IMR-90 (cell line): ENCODE measurements at regions not wholly inside any gene's neighbourhood (a gene's known extent, or its start where the extent isn't known, plus 50 kb on each side); places are given as distances from the start of the nearest gene placed in this dataset.
A peak's percentile ranks its signal among the peaks of the same experiment; 100 is the strongest.

Source experiments
- ATAC-seq: fragments of 200-7000 bp; cut with Tn5 transposase; 2 replicates; pipeline ENCODE4 v1.9.1; 2020; ENCODE audit warnings: low read depth, mild to moderate bottlenecking, moderate library complexity
- BruUV-seq: library from RNA; stranded (reverse); fragments of 400-500 nt; replicated peaks from 2 replicates; lab custom pipeline; 2021; lab: Mats Ljungman, UMichigan
- CTCF ChIA-PET: fragments of 300-600 bp; formaldehyde crosslinking; extraction: SDS; loops from one replicate; lab custom pipeline; 2021; ENCODE audit warnings: antibody characterized with exemption; lab: Yijun Ruan, JAX
- POLR2A ChIA-PET: fragments of 300-600 bp; sonication (Branson Sonifier 250); formaldehyde crosslinking; loops from one replicate; lab custom pipeline; 2022; ENCODE audit warnings: antibody characterized with exemption; ENCODE audit not compliant: unreplicated experiment; lab: Charles Lee
- DNase-seq: peaks from one replicate; pipeline ENCODE4 v3.0.0; 2013
- H2AFZ ChIP-seq: replicated peaks from 2 replicates; pipeline ENCODE3; 2013; ENCODE audit warnings: low read length, mild to moderate bottlenecking; ENCODE audit not compliant: poor library complexity
- H2AK5ac ChIP-seq: 2 replicates; pipeline ENCODE4 v1.6.1; 2013; ENCODE audit warnings: low read depth, low read length, inconsistent platforms
- H2AK9ac ChIP-seq: replicated peaks from 2 replicates; pipeline ENCODE3; 2013; ENCODE audit warnings: mild to moderate bottlenecking, low read depth, low read length, moderate library complexity; ENCODE audit not compliant: poor library complexity
- H2BK120ac ChIP-seq: 2 replicates; pipeline ENCODE4 v1.6.1; 2013; ENCODE audit warnings: low read depth, low read length, inconsistent platforms
- H2BK15ac ChIP-seq: 3 replicates; pipeline ENCODE4 v1.6.1; 2013; ENCODE audit warnings: low read depth, low read length, inconsistent platforms
- H2BK20ac ChIP-seq: 2 replicates; pipeline ENCODE4 v1.6.1; 2013; ENCODE audit warnings: low read depth, mild to moderate bottlenecking, inconsistent platforms, low read length, moderate library complexity
- H2BK5ac ChIP-seq: 2 replicates; pipeline ENCODE4 v1.6.1; 2013; ENCODE audit warnings: mild to moderate bottlenecking, low read depth, low read length, inconsistent platforms; ENCODE audit not compliant: poor library complexity, severe bottlenecking
- H3K14ac ChIP-seq: replicated peaks from 2 replicates; pipeline ENCODE4 v1.6.1; 2013; ENCODE audit warnings: low read depth, low read length, inconsistent platforms
- H3K18ac ChIP-seq: 2 replicates; pipeline ENCODE4 v1.6.1; 2013; ENCODE audit warnings: low read depth, low read length, control low read depth
- H3K23ac ChIP-seq: 2 replicates; pipeline ENCODE4 v1.6.1; 2013; ENCODE audit warnings: low read depth, low read length, inconsistent platforms
- H3K27ac ChIP-seq: 2 replicates; pipeline ENCODE4 v1.5.1; 2013; ENCODE audit warnings: mild to moderate bottlenecking, control low read depth, low read length; ENCODE audit not compliant: insufficient read depth
- H3K27me3 ChIP-seq: 2 replicates; pipeline ENCODE4 v1.6.1; 2013; ENCODE audit warnings: low read length; ENCODE audit not compliant: control insufficient read depth, insufficient read depth
- H3K36me3 ChIP-seq: 2 replicates; pipeline ENCODE4 v1.6.1; 2013; ENCODE audit warnings: low read length, mixed read lengths; ENCODE audit not compliant: control insufficient read depth, insufficient read depth
- H3K4ac ChIP-seq: 2 replicates; pipeline ENCODE4 v1.6.1; 2013; ENCODE audit warnings: low read depth, low read length, inconsistent platforms
- H3K4me1 ChIP-seq: 2 replicates; pipeline ENCODE4 v1.6.1; 2013; ENCODE audit warnings: low read length, mixed read lengths; ENCODE audit not compliant: control insufficient read depth, insufficient read depth
- H3K4me2 ChIP-seq: 2 replicates; pipeline ENCODE4 v1.6.1; 2013; ENCODE audit warnings: low read depth, mild to moderate bottlenecking, control low read depth, low read length, moderate library complexity
- H3K4me3 ChIP-seq: 2 replicates; pipeline ENCODE4 v1.5.1; 2013; ENCODE audit warnings: low read depth, mild to moderate bottlenecking, control low read depth, low read length, moderate library complexity; ENCODE audit not compliant: insufficient read depth
- H3K56ac ChIP-seq: 2 replicates; pipeline ENCODE4 v1.6.1; 2013; ENCODE audit warnings: low read length, inconsistent platforms; ENCODE audit not compliant: insufficient read depth; ENCODE audit errors: extremely low read depth
- H3K79me1 ChIP-seq, 2 experiments: 2 replicates each; pipeline ENCODE4 v1.6.1; 2013; ENCODE audit warnings: low read length in 2 of 2, inconsistent platforms in 1 of 2, low read depth in 1 of 2
- H3K9ac ChIP-seq: 2 replicates; pipeline ENCODE4 v1.6.1; 2013; ENCODE audit warnings: low read depth, low read length, control low read depth
- H3K9me1 ChIP-seq: 2 replicates; pipeline ENCODE4 v1.6.1; 2013; ENCODE audit warnings: low read length, inconsistent platforms; ENCODE audit not compliant: insufficient read depth
- H3K9me3 ChIP-seq: 2 replicates; pipeline ENCODE4 v1.6.1; 2013; ENCODE audit warnings: low read length; ENCODE audit not compliant: control insufficient read depth, insufficient read depth
- H4K20me1 ChIP-seq: 2 replicates; pipeline ENCODE4 v1.6.1; 2013; ENCODE audit warnings: low read length, inconsistent platforms; ENCODE audit not compliant: insufficient read depth
- H4K5ac ChIP-seq: 2 replicates; pipeline ENCODE4 v1.6.1; 2013; ENCODE audit warnings: mild to moderate bottlenecking, low read depth, low read length, control low read depth
- H4K8ac ChIP-seq, 2 experiments: 2 replicates each; pipeline ENCODE4 v1.6.1; 2013; ENCODE audit warnings: low read depth in 2 of 2, low read length in 2 of 2, control low read depth in 1 of 2, inconsistent platforms in 1 of 2
- H4K91ac ChIP-seq: 2 replicates; pipeline ENCODE4 v1.6.1; 2013; ENCODE audit warnings: low read depth, low read length, inconsistent platforms; ENCODE audit not compliant: insufficient read depth
- CEBPB ChIP-seq: IDR thresholded peaks from 2 replicates; pipeline ENCODE4 v1.6.1; 2012; ENCODE audit warnings: low read depth, low read length, improper control_type of control experiment
- CTCF ChIP-seq: conservative IDR thresholded peaks from 2 replicates; pipeline ENCODE4 v1.5.1; 2012; ENCODE audit warnings: mild to moderate bottlenecking, low read depth, low read length, improper control_type of control experiment
- NFE2L2 ChIP-seq: fragments of 150-350 bp; IDR thresholded peaks from 2 replicates; pipeline ENCODE4 v1.6.1; 2016; ENCODE audit warnings: low read depth, mild to moderate bottlenecking, low read length
- RCOR1 ChIP-seq: IDR thresholded peaks from 2 replicates; pipeline ENCODE4 v1.6.1; 2012; ENCODE audit warnings: mild to moderate bottlenecking, low read length, improper control_type of control experiment; ENCODE audit not compliant: insufficient replicate concordance
- RFX5 ChIP-seq: IDR thresholded peaks from 2 replicates; pipeline ENCODE4 v1.8.0; 2012; ENCODE audit warnings: low read depth, mild to moderate bottlenecking, low read length, moderate library complexity
- SMC3 ChIP-seq: fragments of 150-350 bp; IDR thresholded peaks from 2 replicates; pipeline ENCODE4 v1.6.1; 2016; ENCODE audit warnings: low read depth, mild to moderate bottlenecking, antibody characterized with exemption, low read length, moderate library complexity
- dilution Hi-C: fragments of 300-500 bp; cut with HindIII; formaldehyde crosslinking; loops from one replicate; pipeline ENCODE4 v1.14.3; 2018; ENCODE audit warnings: low sequenced_read_pairs; ENCODE audit not compliant: unreplicated experiment
- in situ Hi-C: fragments of 300-500 bp; cut with MboI; formaldehyde crosslinking; loops from 3 replicates; pipeline ENCODE4 v1.14.3; 2019; ENCODE audit warnings: low sequenced_read_pairs, inconsistent platforms, mixed read lengths
- intact Hi-C: fragments of 100-400 bp; cut with micrococcal nuclease; formaldehyde crosslinking; loops from 2 replicates; pipeline ENCODE4 v1.10.0; 2022
- TF ChIP-seq, protein P1 (sequence below): fragments of 150-350 bp; IDR thresholded peaks from 2 replicates; pipeline ENCODE4 v1.6.1; 2017; ENCODE audit warnings: mild to moderate bottlenecking, antibody characterized with exemption, low read length, low read depth

GRCh38 chr4:27624749-27625148, 764.1 kb downstream of the STIM2 start:
- ATAC-seq (no peak), DNase-seq (no peak)
- TF ChIP-seq CEBPB: peak; percentile 27
- no peak for TF ChIP-seq SMC3
- no peak for TF ChIP-seq CTCF
- TF ChIP-seq, protein P1, sequence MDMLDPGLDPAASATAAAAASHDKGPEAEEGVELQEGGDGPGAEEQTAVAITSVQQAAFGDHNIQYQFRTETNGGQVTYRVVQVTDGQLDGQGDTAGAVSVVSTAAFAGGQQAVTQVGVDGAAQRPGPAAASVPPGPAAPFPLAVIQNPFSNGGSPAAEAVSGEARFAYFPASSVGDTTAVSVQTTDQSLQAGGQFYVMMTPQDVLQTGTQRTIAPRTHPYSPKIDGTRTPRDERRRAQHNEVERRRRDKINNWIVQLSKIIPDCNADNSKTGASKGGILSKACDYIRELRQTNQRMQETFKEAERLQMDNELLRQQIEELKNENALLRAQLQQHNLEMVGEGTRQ: no peak
- no peak for TF ChIP-seq RFX5
- TF ChIP-seq RCOR1: no peak
- TF ChIP-seq NFE2L2: no peak
- Histone ChIP-seq H4K20me1 (no peaks in the 10 kb centered on the region), H3K23ac (no peak overlapping the region), H4K5ac (no peak overlapping the region), H2BK5ac (no peak overlapping the region), H3K9me1 (no peaks in the 10 kb centered on the region), H3K14ac (no peak overlapping the region), H3K18ac (no peak overlapping the region), H2AK9ac (no peak overlapping the region), H4K8ac (no peak overlapping the region), H3K4me1 (no peaks in the 10 kb centered on the region), H2BK120ac (no peak overlapping the region), H3K36me3 (no peaks in the 10 kb centered on the region), H3K27me3 (no peaks in the 10 kb centered on the region), H3K79me1 (no peaks in the 10 kb centered on the region), H3K27ac (no peak overlapping the region), H3K4me3 (no peak overlapping the region), H3K56ac (no peak overlapping the region), H3K4ac (no peak overlapping the region), H3K4me2 (no peak overlapping the region), H3K9me3 (peaks cover 4% of the 10 kb centered on the region; the same call in 1 of the 2 replicates), H4K91ac (no peak overlapping the region), H3K9ac (no peak overlapping the region), H2AK5ac (no peak overlapping the region), H2AFZ (no peak overlapping the region), H2BK20ac (no peak overlapping the region), H2BK15ac (no peak overlapping the region)
- in situ Hi-C loops (no loop called here), dilution Hi-C loops (no loop called here), intact Hi-C loops (no loop called here)
- ChIA-PET CTCF (no interaction called here), POLR2A (no interaction called here)
- BruUV-seq: no TSS peak
